ENCODE measurements at regions not wholly inside any gene's neighbourhood (a gene's known extent, or its start where the extent isn't known, plus 50 kb on each side); places are given as distances from the start of the nearest gene placed in this dataset.

GRCh38 chr20:17875981-17876385 lies 92.6 kb downstream of the SNX5 start:
- H3K9me3 Mint-ChIP-seq, result no peaks in the 10 kb centered on the region; a peak in 1 of 5 replicates
- no peak overlapping the region for H3K4me2 ChIP-seq (ENCODE audit: insufficient read depth, insufficient read length, low read length)
- H3K9ac ChIP-seq (ENCODE audit: extremely low read depth, insufficient read length, low read length), result no peak overlapping the region
- peak overlapping the region in 1 of 3 experiments; percentile 41; a peak in 1 of 7 replicates for H3K27ac Mint-ChIP-seq
- peaks cover 6% of the 10 kb centered on the region for H3K27me3 Mint-ChIP-seq (ENCODE audit: low read depth)
- WGBS (ENCODE audit: extremely low coverage, insufficient read length, low lambda C conversion rate), result no CpG with 5 or more reads among the region's 10 CpGs
- peaks cover 8% of the 10 kb centered on the region; the same call in 1 of the 2 replicates for H3K4me1 ChIP-seq (ENCODE audit: insufficient read depth, low read length)
- no peak overlapping the region for H3K4me3 Mint-ChIP-seq
- H3K27ac ChIP-seq (ENCODE audit: insufficient read length, low read depth, low read length), result no peak overlapping the region
- no peak overlapping the region for H4K8ac ChIP-seq (replicated peaks; ENCODE audit: insufficient read length, low read depth, low read length)
- H2AFZ ChIP-seq (ENCODE audit: low read length), result no peak overlapping the region
- peaks cover 50 to 52% of the 10 kb centered on the region in 2 experiments for H3K4me1 Mint-ChIP-seq
- H2AK5ac ChIP-seq (ENCODE audit: insufficient read length, low read length), result no peak overlapping the region
- no peaks in the 10 kb centered on the region for H3K36me3 Mint-ChIP-seq (ENCODE audit: insufficient read depth in 1 of 3, low read depth in 3 of 3)
- TF ChIP-seq CTCF (conservative IDR thresholded peaks at IDR 0.05), result peak; percentile 34; the same call in 2 of the 3 replicates
- no peak overlapping the region for H3K23ac ChIP-seq (ENCODE audit: insufficient read length, low read depth, low read length)
- H4K20me1 ChIP-seq (ENCODE audit: control insufficient read depth, insufficient read depth, insufficient read length), result no peaks in the 10 kb centered on the region
- H3K14ac ChIP-seq (ENCODE audit: insufficient read depth, low read length), result no peak overlapping the region; the same call in 1 of the 2 replicates
- no peaks in the 10 kb centered on the region for H3K23me2 ChIP-seq (ENCODE audit: insufficient read length, low read depth, low read length, poor library complexity, severe bottlenecking)
- no peak overlapping the region for H2BK12ac ChIP-seq (ENCODE audit: insufficient read length, low read depth, low read length)
- no peak overlapping the region for H4K5ac ChIP-seq (ENCODE audit: insufficient read length, low read depth, low read length)
- H3K79me2 ChIP-seq (ENCODE audit: insufficient read depth, low read length), result no peaks in the 10 kb centered on the region
- H3K56ac ChIP-seq (ENCODE audit: insufficient read length, low read depth, low read length), result no peak overlapping the region
- H3K9me3 ChIP-seq (ENCODE audit: control insufficient read depth, low read depth, low read length), result no peaks in the 10 kb centered on the region
- peak; percentile 66 for DNase-seq
- H2BK20ac ChIP-seq (ENCODE audit: low read depth, low read length, poor library complexity, severe bottlenecking), result no peak overlapping the region
- H3K79me1 ChIP-seq (ENCODE audit: insufficient read depth, low read depth, low read length, poor library complexity, severe bottlenecking), result no peaks in the 10 kb centered on the region
- H2BK120ac ChIP-seq (ENCODE audit: low read depth, low read length, poor library complexity, severe bottlenecking), result no peak overlapping the region
- H3K27me3 ChIP-seq (ENCODE audit: insufficient read depth, low read length), result no peaks in the 10 kb centered on the region
- H4K91ac ChIP-seq (ENCODE audit: insufficient read length, low read depth, low read length), result no peak overlapping the region
- no peak overlapping the region for H3T11ph ChIP-seq (ENCODE audit: low read length)
- no peak overlapping the region for H2BK15ac ChIP-seq (ENCODE audit: low read depth, low read length)
- H3K18ac ChIP-seq (ENCODE audit: insufficient read length, low read depth, low read length), result no peak overlapping the region
- no peak overlapping the region for H2BK5ac ChIP-seq (ENCODE audit: insufficient read length, low read length)
- H3K4ac ChIP-seq (ENCODE audit: low read depth, low read length), result no peak overlapping the region

Data from H9 (cell line).